Putamen (tissue), 1 donor: ENCODE measurements at regions not wholly inside any gene's neighbourhood (a gene's known extent, or its start where the extent isn't known, plus 50 kb on each side); places are given as distances from the start of the nearest gene placed in this dataset.
"Not testable (repeated sequence)": the region's sequence is repeated elsewhere in the genome, so short reads cannot be mapped to it uniquely, and the experiment has no call there.

Experiments
- DNase-seq: peaks from one replicate; pipeline ENCODE4 v3.0.0-alpha.2; 2016; ENCODE audit warnings: low spot score

- DNase-seq = no peak
Measured at GRCh38 chr6:50899306-50899870, 80.7 kb downstream of the TFAP2B start.

DNA sequence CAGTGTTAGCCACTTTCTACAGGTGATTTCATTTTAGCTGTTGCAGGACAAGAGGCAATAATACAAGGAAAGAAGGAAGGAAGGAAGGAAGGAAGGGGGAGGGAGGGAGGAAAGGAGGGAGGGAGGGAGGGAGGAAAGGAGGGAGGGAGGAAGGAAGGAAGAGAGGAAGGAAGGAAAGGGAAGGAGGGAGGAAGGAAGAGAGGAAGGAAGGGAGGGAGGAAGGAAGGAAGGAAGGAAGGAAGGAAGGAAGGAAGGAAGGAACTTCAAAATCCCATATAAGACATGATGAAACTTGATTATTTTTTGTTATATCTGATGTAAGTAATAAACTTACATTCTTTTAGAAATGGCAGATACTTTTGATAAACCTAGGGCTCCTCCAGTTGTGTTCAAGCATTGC is 83.6 kb downstream of the TFAP2B start:
- DNase-seq = no peak

- DNase-seq = no peak
Measured at GRCh38 chr6:50905297-50905696, 86.6 kb downstream of the TFAP2B start.

- no peak for DNase-seq
Measured at GRCh38 chr6:50907565-50907964, 88.9 kb downstream of the TFAP2B start.

DNA sequence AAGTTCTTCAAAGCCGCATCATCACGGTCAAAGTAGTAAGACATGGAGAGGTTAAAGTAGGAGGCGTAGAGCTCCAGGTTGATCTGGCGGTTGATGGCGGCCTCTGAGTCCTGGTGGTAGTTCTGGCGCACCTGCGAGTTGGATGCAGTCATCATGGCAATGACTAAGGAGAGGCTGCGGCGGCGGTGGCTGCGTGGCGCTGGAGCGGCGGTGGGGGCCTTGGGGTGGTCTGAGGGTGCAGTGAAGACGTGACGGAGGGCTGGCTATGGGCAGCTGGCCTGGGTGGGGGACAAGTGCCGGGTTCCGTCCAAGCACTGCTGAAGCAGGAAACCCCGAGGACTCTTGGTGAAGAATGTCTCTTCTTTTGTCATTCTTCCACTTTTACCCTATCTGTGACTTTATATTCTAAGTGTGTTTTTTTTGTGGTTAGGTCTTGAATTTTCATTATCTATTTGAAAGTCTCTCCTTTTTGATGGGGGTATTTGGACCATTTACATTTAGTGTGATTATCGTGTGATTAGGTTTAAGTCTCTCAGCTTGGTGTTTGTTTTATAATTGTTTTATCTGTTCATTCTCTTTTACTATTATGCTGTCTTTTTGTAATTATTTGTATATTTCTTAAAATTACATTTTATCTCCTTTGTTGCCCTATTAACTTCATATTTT is 94.6 kb downstream of the TFAP2B start:
- no peak for DNase-seq

DNA sequence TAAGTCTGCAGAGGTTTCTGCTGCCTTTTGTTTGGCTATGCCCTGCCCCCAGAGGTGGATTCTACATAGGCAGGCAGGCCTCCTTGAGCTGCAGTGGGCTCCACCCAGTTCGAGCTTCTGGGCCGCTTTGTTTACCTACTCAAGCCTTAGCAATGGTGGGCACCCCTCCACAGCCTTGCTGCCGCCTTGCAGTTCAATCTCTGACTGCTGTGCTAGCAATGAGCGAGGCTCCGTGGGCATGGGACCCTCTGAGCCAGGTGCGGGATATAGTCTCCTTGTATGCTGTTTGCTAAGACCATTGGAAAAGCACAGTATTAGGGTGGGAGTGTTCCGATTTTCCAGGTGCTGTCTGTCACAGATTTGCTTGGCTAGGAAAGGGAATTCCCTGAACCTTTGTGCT is 102.7 kb downstream of the TFAP2B start:
- not testable (repeated sequence) for DNase-seq

GRCh38 chr6:50921968-50922367 is 103.3 kb downstream of the TFAP2B start:
- DNase-seq = no peak

DNA sequence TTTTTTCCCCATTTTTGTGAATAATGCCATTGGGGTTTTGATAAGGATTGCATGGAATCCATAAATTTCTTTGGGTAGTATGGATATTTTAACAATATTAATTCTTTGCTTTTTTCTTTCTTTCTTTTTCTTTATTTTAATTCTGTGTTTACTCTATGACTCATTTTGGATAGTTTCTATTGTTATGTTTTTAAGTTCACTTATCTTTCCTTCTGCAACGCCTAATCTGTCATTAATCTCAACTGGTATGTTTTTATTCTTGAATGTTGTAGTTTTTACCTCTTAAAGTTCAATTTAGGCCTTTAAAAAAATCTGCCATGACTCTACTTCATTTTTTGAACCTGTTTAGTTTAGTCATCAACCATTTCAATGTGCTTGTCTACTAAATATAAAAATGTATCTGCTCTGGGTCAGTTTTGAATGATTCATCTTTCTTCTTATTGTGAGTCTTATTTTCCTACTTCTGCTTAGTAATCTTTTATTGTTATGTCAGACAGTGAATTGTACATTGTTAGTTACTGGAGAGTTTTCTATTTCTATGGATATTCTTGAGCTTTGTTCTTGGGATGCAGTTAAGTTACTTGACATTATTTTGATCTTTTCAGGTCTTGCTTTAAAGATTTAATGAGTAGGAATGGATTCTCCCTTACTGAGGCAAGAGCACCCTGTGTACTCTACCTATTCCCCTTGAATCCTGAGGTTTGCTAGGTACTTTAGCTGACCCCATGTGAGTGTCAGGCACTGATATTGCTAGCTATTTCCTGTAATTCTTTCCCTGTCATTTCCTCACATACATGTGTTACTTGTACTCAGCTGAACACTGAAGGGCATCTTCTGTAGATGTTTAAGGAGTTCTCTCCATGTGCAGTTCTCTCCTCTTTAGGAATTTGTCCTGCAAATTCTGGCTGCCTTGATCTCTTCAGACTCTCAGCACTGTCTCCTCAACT is 104.2 kb downstream of the TFAP2B start:
- no peak for DNase-seq

GRCh38 chr6:50924758-50925157 is 106.1 kb downstream of the TFAP2B start:
- DNase-seq = no peak

- no peak for DNase-seq
Measured at GRCh38 chr6:50925548-50925947, 106.9 kb downstream of the TFAP2B start.

GRCh38 chr6:50925981-50926380 is 107.3 kb downstream of the TFAP2B start:
- DNase-seq = no peak

DNA sequence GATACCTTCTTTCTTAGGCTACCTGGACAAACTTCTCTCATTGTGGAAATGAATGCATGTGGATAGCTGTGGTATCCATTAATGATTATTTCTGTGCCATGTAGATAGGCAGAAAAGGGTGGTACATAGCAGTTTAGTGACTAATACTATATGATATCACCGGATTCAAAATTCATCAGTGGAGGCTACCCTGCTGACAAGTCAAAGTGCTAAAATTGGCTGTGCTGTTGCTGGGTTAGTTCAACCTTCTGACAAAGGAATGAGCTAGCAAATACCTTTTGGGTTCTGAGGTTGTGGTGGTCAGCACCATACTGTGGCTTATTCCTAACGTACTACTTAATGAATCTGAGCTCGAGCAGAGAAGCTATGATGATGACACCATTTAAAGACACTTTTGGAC is 109.1 kb downstream of the TFAP2B start:
- no peak for DNase-seq

DNA sequence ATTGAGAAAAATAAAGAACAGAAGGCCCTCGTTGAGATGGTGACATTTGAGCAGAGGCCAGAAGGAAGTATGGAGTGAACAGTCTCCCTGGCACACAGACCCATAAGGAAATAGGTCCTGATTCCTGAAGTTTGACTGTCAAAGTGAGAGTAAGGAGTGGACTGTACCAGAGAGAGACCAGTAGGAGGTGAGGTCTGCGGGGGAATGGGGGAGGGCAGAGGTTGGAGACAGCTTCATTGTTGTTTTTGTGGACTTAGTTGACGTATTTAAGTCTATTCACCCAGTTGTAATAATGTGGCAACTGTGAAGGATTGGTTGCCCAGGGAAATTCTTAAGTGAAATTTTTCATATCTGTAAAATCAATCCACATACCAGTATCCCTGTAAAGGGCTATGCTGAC is 110.7 kb downstream of the TFAP2B start:
- no peak for DNase-seq

GRCh38 chr6:50935442-50935841 is 116.8 kb downstream of the TFAP2B start:
- no peak for DNase-seq

DNA sequence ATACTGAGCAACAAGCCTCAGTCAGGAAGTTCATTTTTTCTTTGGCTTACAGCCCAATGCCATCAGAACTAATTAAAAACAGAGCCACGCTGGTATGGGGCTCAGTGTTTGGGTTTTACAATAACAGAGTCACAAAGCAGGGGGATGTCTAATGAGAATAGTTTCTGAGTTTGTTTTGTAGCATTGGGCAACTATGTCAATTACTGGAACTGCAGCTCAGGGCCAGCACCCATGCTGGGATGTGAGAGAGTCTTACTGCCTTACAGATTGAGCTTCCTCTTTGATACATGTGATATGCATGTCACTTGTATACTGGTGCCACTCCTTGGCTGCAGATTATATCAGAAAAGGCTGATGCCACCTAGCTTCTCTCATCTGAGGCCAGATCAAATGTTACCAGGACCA is 117.6 kb downstream of the TFAP2B start:
- DNase-seq = no peak

- no peak for DNase-seq
Measured at GRCh38 chr6:50939931-50940330, 121.3 kb downstream of the TFAP2B start.

DNA sequence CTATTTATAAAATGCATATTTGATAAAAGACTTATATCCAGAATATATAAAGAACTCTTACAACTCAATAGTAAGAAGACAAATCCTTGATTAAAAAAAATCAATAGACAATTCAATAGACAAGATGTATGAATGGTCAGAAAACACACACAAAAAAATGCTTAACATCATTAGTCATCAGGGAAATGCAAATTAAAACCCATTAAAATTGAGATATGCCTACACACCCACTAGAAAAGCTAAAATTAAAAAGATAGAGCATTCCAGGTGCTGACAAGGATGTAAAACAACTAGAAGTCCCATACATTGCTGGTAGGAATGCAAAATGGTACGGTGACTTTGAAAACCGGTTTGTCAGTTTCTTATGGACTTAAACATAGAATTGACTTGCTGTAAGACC is 127.1 kb downstream of the TFAP2B start:
- DNase-seq = no peak

DNA sequence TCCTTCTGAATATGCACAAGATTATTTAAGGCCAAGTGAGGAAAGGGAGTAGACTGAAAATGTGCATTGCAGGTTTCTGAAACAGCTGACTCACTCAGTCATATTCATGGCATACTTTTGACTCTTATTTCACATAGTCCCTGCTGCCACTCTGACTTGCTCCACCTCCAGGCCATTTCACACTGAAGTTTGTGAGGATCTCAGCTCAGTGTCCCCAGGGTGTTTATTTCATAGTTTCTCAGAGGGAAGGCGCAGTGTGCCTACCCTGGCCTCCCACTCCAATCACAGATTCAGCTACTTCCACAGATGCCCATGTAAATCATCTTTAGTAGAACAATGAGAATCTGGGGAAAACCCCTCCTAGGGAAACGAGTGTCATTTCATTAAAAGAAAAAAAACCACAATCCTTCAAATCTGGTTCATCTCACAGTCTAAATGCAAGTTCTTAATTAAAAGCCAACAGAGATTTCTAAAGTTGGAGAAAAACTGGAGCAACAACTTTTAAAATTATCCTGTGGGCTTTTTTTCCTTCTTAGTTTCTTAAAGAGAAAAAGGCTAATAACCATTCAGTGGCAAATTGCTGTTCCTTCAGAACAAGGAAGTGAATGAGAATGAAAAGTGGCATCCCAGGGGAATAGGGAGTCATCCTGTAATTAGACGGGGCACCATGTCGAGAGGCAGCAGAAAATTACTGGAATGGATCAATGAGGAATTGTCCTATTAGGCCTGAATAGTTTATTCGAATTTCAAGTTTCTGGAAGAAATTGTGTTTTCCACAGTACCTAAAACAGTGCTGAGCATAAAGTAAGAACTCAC is 133.6 kb downstream of the TFAP2B start:
- DNase-seq = no peak

DNA sequence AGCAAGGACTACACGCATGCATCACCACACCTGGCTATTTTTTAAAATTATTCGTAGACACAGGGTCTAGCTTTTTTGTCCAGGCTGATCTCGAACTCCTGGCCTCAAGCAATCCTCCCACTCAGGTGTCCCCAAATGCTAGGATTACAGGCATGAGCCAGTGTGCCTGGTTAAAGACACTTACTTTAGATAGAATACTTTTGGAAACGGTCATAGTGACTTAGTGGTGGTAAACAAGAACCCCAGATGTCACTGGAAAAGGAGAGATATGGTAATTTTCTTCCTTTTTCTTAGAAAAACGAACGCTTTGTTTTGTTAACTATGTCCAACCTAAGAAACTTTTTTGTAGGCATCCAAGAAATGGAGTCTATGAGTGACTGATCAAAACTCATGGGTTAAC is 137.3 kb downstream of the TFAP2B start:
- DNase-seq = no peak

GRCh38 chr6:50958148-50958697 is 139.6 kb downstream of the TFAP2B start:
- no peak for DNase-seq

GRCh38 chr6:50959081-50959641 is 140.5 kb downstream of the TFAP2B start:
- no peak for DNase-seq

DNA sequence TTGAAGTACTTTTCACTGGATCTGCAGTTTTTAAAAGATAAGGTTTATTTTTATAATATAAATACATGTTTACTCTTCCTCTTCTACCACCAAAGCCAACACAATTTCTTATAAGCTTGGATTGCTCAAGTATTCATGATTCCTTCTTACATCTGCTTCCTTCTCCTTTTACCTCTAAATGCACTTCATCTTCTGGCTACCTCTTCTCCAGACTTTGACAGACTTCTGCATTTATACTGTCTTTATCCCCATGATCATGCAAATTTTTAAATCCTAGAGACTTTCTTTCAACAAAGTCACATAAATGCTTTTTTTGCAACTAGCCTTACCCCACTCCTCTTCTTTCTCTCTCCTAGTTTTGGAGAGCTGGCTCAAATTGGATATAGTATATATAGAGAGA is 142.9 kb downstream of the TFAP2B start:
- DNase-seq = no peak
